ENCODE measurements at regions not wholly inside any gene's neighbourhood (a gene's known extent, or its start where the extent isn't known, plus 50 kb on each side); places are given as distances from the start of the nearest gene placed in this dataset.
"Not testable (repeated sequence)": the region's sequence is repeated elsewhere in the genome, so short reads cannot be mapped to it uniquely, and the experiment has no call there.

- DNase-seq, result no peak
These were observed 192.9 kb upstream of the TBL1X start for GRCh38 chrX:9271789-9272525.

GRCh38 chrX:9273744-9274143, 191.1 kb upstream of the TBL1X start:
- no peak for DNase-seq

GRCh38 chrX:9278475-9279233, 186.2 kb upstream of the TBL1X start:
- no peak for DNase-seq

- no peak for DNase-seq
These were observed 185.7 kb upstream of the TBL1X start for GRCh38 chrX:9279234-9279544.

GRCh38 chrX:9280831-9281230, 184.0 kb upstream of the TBL1X start:
- no peak for DNase-seq

GRCh38 chrX:9282325-9282724, 182.5 kb upstream of the TBL1X start:
- DNase-seq, result no peak

- DNase-seq, result no peak
These were observed 179.5 kb upstream of the TBL1X start for GRCh38 chrX:9285342-9285771.

GRCh38 chrX:9286234-9286633, 178.6 kb upstream of the TBL1X start:
- DNase-seq, result no peak

- DNase-seq, result peak; percentile 64
These were observed 173.2 kb upstream of the TBL1X start for GRCh38 chrX:9291629-9292028.

GRCh38 chrX:9293051-9293496, 171.8 kb upstream of the TBL1X start:
- no peak for DNase-seq

GRCh38 chrX:9293903-9294302, 171.0 kb upstream of the TBL1X start:
- no peak for DNase-seq

- DNase-seq, result no peak
These were observed 169.3 kb upstream of the TBL1X start for GRCh38 chrX:9295551-9295950.

- DNase-seq, result no peak
These were observed 166.6 kb upstream of the TBL1X start for GRCh38 chrX:9298221-9298620.

GRCh38 chrX:9299681-9300080, 165.2 kb upstream of the TBL1X start:
- DNase-seq, result not testable (repeated sequence)

- no peak for DNase-seq
These were observed 163.0 kb upstream of the TBL1X start for GRCh38 chrX:9301836-9302235.

GRCh38 chrX:9302381-9302780, 162.5 kb upstream of the TBL1X start:
- DNase-seq, result no peak

- no peak for DNase-seq
These were observed 156.4 kb upstream of the TBL1X start for GRCh38 chrX:9308426-9308825.

GRCh38 chrX:9310616-9311015, 154.2 kb upstream of the TBL1X start:
- DNase-seq, result no peak

GRCh38 chrX:9311421-9312160, 153.3 kb upstream of the TBL1X start:
- no peak for DNase-seq

- DNase-seq, result no peak
These were observed 151.7 kb upstream of the TBL1X start for GRCh38 chrX:9312922-9313867.

GRCh38 chrX:9315086-9315485, 149.8 kb upstream of the TBL1X start:
- no peak for DNase-seq

GRCh38 chrX:9316096-9316495, 148.8 kb upstream of the TBL1X start:
- no peak for DNase-seq

GRCh38 chrX:9317176-9317575, 147.7 kb upstream of the TBL1X start:
- DNase-seq, result no peak

Measured in NCI-H187 treated with DMSO at 0.1 percent for 48 hours (cell line).